Panc1 (cell line): ENCODE measurements at regions not wholly inside any gene's neighbourhood (a gene's known extent, or its start where the extent isn't known, plus 50 kb on each side); places are given as distances from the start of the nearest gene placed in this dataset.

Experiments used
- ATAC-seq: fragments of 200-7000 bp; cut with Tn5 transposase; 2 replicates; pipeline ENCODE4 v1.9.1; 2020; ENCODE audit warnings: mild to moderate bottlenecking, moderate library complexity
- BruUV-seq: library from RNA; stranded (reverse); fragments of 400-500 nt; replicated peaks from 2 replicates; lab custom pipeline; 2021; lab: Mats Ljungman, UMichigan
- CTCF ChIA-PET: fragments of 300-600 bp; sonication (Branson Sonifier 250); formaldehyde crosslinking; loops from one replicate; lab custom pipeline; 2022; ENCODE audit warnings: antibody characterized with exemption; lab: Charles Lee
- POLR2A ChIA-PET: fragments of 300-600 bp; sonication (Branson Sonifier 250); formaldehyde crosslinking; loops from one replicate; lab custom pipeline; 2022; ENCODE audit warnings: antibody characterized with exemption; lab: Charles Lee
- DNase-seq: peaks from one replicate; pipeline ENCODE4 v3.0.0-alpha.2; 2010; ENCODE audit warnings: low read depth, low spot score
- H3K27ac ChIP-seq: 2 replicates; pipeline ENCODE4 v1.5.1; 2011; ENCODE audit warnings: mild to moderate bottlenecking, low read length, inconsistent platforms
- H3K27me3 ChIP-seq: fragments of 200-500 bp; sonication (Bioruptor generic); 2 replicates; pipeline ENCODE4 v1.6.0; 2014; ENCODE audit warnings: low read length, inconsistent platforms; ENCODE audit not compliant: control insufficient read depth, insufficient read depth
- H3K36me3 ChIP-seq: fragments of 200-500 bp; sonication (Bioruptor generic); 2 replicates; pipeline ENCODE4 v1.5.1; 2014; ENCODE audit warnings: inconsistent platforms, mild to moderate bottlenecking, low read length, moderate library complexity; ENCODE audit not compliant: control insufficient read depth, insufficient read depth
- H3K4me1 ChIP-seq: 2 replicates; pipeline ENCODE4 v1.5.1; 2011; ENCODE audit warnings: inconsistent platforms, mild to moderate bottlenecking, low read length, moderate library complexity; ENCODE audit not compliant: control insufficient read depth, insufficient read depth
- H3K4me3 ChIP-seq, 2 experiments: 2 replicates each; pipeline ENCODE4 v1.5.1; 2011 to 2012; ENCODE audit warnings: low read depth in 2 of 2, low read length in 2 of 2, mild to moderate bottlenecking in 2 of 2, inconsistent platforms in 1 of 2, moderate library complexity in 1 of 2
- H3K9me3 ChIP-seq: fragments of 200-500 bp; sonication (Bioruptor generic); 2 replicates; pipeline ENCODE4 v1.5.1; 2014; ENCODE audit warnings: low read depth, mild to moderate bottlenecking, inconsistent platforms, low read length, moderate library complexity; ENCODE audit not compliant: control insufficient read depth, insufficient read depth
- POLR2AphosphoS5 ChIP-seq: IDR thresholded peaks from 2 replicates; pipeline ENCODE4 v1.6.1; 2012; ENCODE audit warnings: mild to moderate bottlenecking, low read depth, low read length, moderate library complexity
- SIN3A ChIP-seq: IDR thresholded peaks from 2 replicates; pipeline ENCODE4 v1.6.1; 2012; ENCODE audit warnings: low read depth, mild to moderate bottlenecking, low read length, moderate library complexity, borderline replicate concordance; ENCODE audit not compliant: insufficient read depth
- TCF7L2 ChIP-seq: IDR thresholded peaks from 2 replicates; pipeline ENCODE4 v1.6.1; 2011; ENCODE audit warnings: mild to moderate bottlenecking, low read depth, low read length, inconsistent platforms
- in situ Hi-C: cut with HindIII; loops from 2 replicates; pipeline ENCODE4 v1.10.0; 2016; ENCODE audit warnings: low sequenced_read_pairs, low pct_unique_long_range_greater_than_20kb
- intact Hi-C: fragments of 100-400 bp; cut with micrococcal nuclease; formaldehyde crosslinking; loops from one replicate; pipeline ENCODE4 v1.10.0; 2022; ENCODE audit not compliant: unreplicated experiment
- TF ChIP-seq, protein P1 (sequence below): fragments of 450-650 bp; IDR thresholded peaks from 2 replicates; pipeline ENCODE4 v1.5.1; 2017; ENCODE audit warnings: mild to moderate bottlenecking
- TF ChIP-seq, protein P2 (sequence below), 2 experiments: IDR thresholded peaks; 2 replicates each; pipeline ENCODE4 v1.6.1; 2011 to 2012; ENCODE audit warnings: low read depth in 2 of 2, control low read depth in 1 of 2, low read length in 1 of 2, mild to moderate bottlenecking in 1 of 2, moderate library complexity in 1 of 2; ENCODE audit not compliant: insufficient read depth in 1 of 2

DNA sequence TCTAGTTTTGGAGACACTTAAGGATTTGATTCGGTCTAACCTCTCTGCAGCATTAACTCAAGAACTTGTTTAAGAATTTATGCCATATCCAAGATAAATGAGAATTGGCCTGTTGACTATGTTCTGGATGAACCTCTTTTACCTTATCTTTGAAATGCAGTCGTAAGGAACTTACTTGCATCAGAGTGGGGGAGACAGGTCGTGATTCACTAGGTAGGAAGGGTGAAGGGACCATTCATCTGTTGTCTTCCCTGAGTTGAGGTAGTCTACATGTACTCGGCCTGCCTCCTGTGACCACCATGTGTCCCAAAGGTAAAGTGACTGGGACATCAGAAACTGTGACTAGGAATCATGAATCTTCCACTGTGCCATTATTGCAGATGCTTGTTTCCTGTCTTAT is 248.0 kb upstream of the P2RY1 start:
- H3K4me3 ChIP-seq: no peak overlapping the region
- in situ Hi-C loops: no loop called here
- no peak overlapping the region for H3K27ac ChIP-seq
- BruUV-seq: no TSS peak
- H3K36me3 ChIP-seq: no peaks in the 10 kb centered on the region
- no peaks in the 10 kb centered on the region for H3K4me1 ChIP-seq
- ChIA-PET POLR2A (no interaction called here), CTCF (no interaction called here)
- H3K9me3 ChIP-seq: no peaks in the 10 kb centered on the region
- TF ChIP-seq, protein P1, sequence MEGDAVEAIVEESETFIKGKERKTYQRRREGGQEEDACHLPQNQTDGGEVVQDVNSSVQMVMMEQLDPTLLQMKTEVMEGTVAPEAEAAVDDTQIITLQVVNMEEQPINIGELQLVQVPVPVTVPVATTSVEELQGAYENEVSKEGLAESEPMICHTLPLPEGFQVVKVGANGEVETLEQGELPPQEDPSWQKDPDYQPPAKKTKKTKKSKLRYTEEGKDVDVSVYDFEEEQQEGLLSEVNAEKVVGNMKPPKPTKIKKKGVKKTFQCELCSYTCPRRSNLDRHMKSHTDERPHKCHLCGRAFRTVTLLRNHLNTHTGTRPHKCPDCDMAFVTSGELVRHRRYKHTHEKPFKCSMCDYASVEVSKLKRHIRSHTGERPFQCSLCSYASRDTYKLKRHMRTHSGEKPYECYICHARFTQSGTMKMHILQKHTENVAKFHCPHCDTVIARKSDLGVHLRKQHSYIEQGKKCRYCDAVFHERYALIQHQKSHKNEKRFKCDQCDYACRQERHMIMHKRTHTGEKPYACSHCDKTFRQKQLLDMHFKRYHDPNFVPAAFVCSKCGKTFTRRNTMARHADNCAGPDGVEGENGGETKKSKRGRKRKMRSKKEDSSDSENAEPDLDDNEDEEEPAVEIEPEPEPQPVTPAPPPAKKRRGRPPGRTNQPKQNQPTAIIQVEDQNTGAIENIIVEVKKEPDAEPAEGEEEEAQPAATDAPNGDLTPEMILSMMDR: no peak
- TF ChIP-seq, protein P2, sequence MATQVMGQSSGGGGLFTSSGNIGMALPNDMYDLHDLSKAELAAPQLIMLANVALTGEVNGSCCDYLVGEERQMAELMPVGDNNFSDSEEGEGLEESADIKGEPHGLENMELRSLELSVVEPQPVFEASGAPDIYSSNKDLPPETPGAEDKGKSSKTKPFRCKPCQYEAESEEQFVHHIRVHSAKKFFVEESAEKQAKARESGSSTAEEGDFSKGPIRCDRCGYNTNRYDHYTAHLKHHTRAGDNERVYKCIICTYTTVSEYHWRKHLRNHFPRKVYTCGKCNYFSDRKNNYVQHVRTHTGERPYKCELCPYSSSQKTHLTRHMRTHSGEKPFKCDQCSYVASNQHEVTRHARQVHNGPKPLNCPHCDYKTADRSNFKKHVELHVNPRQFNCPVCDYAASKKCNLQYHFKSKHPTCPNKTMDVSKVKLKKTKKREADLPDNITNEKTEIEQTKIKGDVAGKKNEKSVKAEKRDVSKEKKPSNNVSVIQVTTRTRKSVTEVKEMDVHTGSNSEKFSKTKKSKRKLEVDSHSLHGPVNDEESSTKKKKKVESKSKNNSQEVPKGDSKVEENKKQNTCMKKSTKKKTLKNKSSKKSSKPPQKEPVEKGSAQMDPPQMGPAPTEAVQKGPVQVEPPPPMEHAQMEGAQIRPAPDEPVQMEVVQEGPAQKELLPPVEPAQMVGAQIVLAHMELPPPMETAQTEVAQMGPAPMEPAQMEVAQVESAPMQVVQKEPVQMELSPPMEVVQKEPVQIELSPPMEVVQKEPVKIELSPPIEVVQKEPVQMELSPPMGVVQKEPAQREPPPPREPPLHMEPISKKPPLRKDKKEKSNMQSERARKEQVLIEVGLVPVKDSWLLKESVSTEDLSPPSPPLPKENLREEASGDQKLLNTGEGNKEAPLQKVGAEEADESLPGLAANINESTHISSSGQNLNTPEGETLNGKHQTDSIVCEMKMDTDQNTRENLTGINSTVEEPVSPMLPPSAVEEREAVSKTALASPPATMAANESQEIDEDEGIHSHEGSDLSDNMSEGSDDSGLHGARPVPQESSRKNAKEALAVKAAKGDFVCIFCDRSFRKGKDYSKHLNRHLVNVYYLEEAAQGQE (IDR thresholded peaks at IDR 0.05; ENCODE audit: insufficient read depth in 1 of 2, low read depth in 2 of 2, low read length in 1 of 2): no peak
- TF ChIP-seq TCF7L2 (no peak), SIN3A (no peak), POLR2AphosphoS5 (no peak)
- H3K27me3 ChIP-seq: no peaks in the 10 kb centered on the region
- ATAC-seq (no peak), DNase-seq (no peak)
- intact Hi-C loops: no loop called here

DNA sequence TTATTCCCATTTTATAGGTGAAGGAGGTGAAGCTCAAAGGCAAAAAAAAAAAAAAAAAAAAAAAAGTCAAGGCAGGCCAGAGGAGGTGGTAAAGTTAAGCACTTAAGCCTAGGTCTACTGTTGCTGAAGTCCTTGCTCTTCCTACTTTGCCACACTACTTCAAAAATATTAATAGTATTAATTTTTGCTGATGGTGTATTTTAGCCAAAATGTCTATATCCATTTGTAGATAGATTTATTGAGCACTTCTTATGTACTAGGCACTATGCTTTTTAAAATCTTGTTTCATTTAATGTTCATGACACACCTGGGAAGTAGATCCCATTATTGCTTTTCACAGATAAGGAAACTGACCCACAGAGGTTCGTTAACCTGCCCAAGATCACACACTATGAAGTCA is 247.1 kb upstream of the P2RY1 start:
- H3K36me3 ChIP-seq: no peaks in the 10 kb centered on the region
- H3K27me3 ChIP-seq: no peaks in the 10 kb centered on the region
- intact Hi-C loops (no loop called here), in situ Hi-C loops (no loop called here)
- H3K4me3 ChIP-seq: no peak overlapping the region
- ChIA-PET POLR2A (no interaction called here), CTCF (no interaction called here)
- H3K27ac ChIP-seq: no peak overlapping the region
- no TSS peak for BruUV-seq
- DNase-seq: no peak
- no peaks in the 10 kb centered on the region for H3K4me1 ChIP-seq
- no peaks in the 10 kb centered on the region for H3K9me3 ChIP-seq
- TF ChIP-seq TCF7L2: no peak
- TF ChIP-seq, protein P2 (IDR thresholded peaks at IDR 0.05; ENCODE audit: insufficient read depth in 1 of 2, low read depth in 2 of 2, low read length in 1 of 2): no peak
- no peak for ATAC-seq
